ENCODE measurements at regions not wholly inside any gene's neighbourhood (a gene's known extent, or its start where the extent isn't known, plus 50 kb on each side); places are given as distances from the start of the nearest gene placed in this dataset.

- TF ChIP-seq CTCF (IDR thresholded peaks at IDR 0.05; ENCODE audit: partially characterized antibody, unreplicated experiment), result no peak
- Mint-ChIP-seq H3K4me3 (ENCODE audit: unreplicated experiment) (peak overlapping the region; percentile 23), H3K27ac (ENCODE audit: unreplicated experiment) (peak overlapping the region; percentile 85), H3K36me3 (ENCODE audit: unreplicated experiment) (no peaks in the 10 kb centered on the region), H3K4me1 (ENCODE audit: low read depth, unreplicated experiment) (peaks cover 31% of the 10 kb centered on the region), H3K27me3 (ENCODE audit: unreplicated experiment) (peaks cover 6% of the 10 kb centered on the region), H3K9me3 (ENCODE audit: unreplicated experiment) (peaks cover 5% of the 10 kb centered on the region)
- peak; percentile 33 for DNase-seq
Measured at GRCh38 chr5:5794118-5794560, 371.7 kb downstream of the ICE1 start.

DNA sequence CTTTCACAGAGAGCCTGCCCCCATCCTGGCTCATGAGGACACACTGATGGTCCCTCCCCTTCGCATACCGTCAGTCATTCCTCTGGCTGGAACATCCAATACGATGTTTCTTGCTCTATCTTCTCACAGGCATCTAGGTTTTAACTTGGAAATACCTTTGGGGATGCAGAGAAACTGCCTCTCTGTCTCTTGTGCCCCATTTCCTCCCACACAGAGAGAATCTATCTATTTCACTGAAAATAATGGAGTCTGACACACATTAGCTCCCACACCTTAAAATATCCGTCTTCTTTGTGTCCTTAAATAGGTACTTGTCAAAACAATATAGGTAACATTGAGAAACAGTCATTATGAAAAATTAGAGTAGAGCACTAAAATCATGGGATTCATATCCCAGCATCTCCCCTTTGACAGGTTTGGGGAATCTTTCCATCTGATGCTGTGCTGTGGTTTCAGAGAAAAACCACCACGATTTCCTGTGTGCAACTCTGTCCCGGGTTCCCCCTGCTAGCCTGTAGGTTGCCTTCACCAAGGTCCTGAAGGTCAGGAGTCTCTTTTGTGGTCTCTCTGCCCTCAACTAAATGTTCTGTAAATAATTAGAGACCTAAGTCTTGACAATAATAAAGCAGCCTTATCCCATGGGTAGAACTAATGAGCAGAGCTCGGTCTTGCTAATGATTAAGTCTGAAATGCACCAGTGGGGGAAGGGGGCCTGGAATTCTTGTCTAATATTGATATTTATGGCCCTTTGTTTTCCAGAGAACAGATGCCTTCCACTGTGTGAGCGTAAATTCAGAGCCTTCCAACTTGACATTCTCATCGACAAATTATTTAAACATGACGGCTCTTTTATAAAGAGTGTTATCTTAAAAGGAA, 371.0 kb downstream of the ICE1 start:
- Mint-ChIP-seq H3K4me3 (ENCODE audit: unreplicated experiment) (peak overlapping the region; percentile 3), H3K27me3 (ENCODE audit: unreplicated experiment) (peaks cover 6% of the 10 kb centered on the region), H3K27ac (ENCODE audit: unreplicated experiment) (peak overlapping the region; percentile 85), H3K36me3 (ENCODE audit: unreplicated experiment) (no peaks in the 10 kb centered on the region), H3K9me3 (ENCODE audit: unreplicated experiment) (peaks cover 5% of the 10 kb centered on the region), H3K4me1 (ENCODE audit: low read depth, unreplicated experiment) (peaks cover 29% of the 10 kb centered on the region)
- no peak for DNase-seq
- no peak for TF ChIP-seq CTCF (IDR thresholded peaks at IDR 0.05; ENCODE audit: partially characterized antibody, unreplicated experiment)

GRCh38 chr5:5792106-5792505, 369.6 kb downstream of the ICE1 start:
- Mint-ChIP-seq H3K4me1 (ENCODE audit: low read depth, unreplicated experiment) (peaks cover 29% of the 10 kb centered on the region), H3K27ac (ENCODE audit: unreplicated experiment) (no peak overlapping the region), H3K4me3 (ENCODE audit: unreplicated experiment) (no peak overlapping the region), H3K9me3 (ENCODE audit: unreplicated experiment) (peaks cover 5% of the 10 kb centered on the region), H3K36me3 (ENCODE audit: unreplicated experiment) (peaks cover 7% of the 10 kb centered on the region), H3K27me3 (ENCODE audit: unreplicated experiment) (peaks cover 4% of the 10 kb centered on the region)
- no peak for DNase-seq
- TF ChIP-seq CTCF (IDR thresholded peaks at IDR 0.05; ENCODE audit: partially characterized antibody, unreplicated experiment), result no peak

DNA sequence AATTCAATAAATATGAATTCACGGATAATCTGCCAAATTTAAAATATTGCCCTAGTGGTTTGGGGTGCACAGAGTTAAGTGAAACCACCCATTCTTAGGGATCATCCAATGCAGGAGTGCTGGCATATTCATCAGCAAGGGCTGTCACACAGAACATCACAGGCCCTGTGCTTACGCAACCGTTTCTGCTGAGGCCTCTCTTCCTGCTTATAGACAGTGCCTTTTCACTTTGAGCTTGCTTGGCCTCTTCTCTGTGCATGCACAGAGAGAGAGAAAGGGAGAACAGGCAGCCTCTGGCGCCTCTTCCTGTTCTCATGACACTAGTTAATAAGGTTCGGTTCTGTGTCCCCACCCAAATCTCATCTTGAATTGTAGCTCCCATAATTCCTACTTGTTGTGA, 366.3 kb downstream of the ICE1 start:
- no peak for DNase-seq
- no peaks in the 10 kb centered on the region for H3K27me3 Mint-ChIP-seq (ENCODE audit: unreplicated experiment)
- no peaks in the 10 kb centered on the region for H3K9me3 Mint-ChIP-seq (ENCODE audit: unreplicated experiment)
- TF ChIP-seq CTCF (IDR thresholded peaks at IDR 0.05; ENCODE audit: partially characterized antibody, unreplicated experiment), result no peak
- no peak overlapping the region for H3K4me3 Mint-ChIP-seq (ENCODE audit: unreplicated experiment)
- peaks cover 15% of the 10 kb centered on the region for H3K4me1 Mint-ChIP-seq (ENCODE audit: low read depth, unreplicated experiment)
- peaks cover 7% of the 10 kb centered on the region for H3K36me3 Mint-ChIP-seq (ENCODE audit: unreplicated experiment)
- no peak overlapping the region for H3K27ac Mint-ChIP-seq (ENCODE audit: unreplicated experiment)

GRCh38 chr5:5787373-5787772, 364.9 kb downstream of the ICE1 start:
- Mint-ChIP-seq H3K27me3 (ENCODE audit: unreplicated experiment) (no peaks in the 10 kb centered on the region), H3K4me3 (ENCODE audit: unreplicated experiment) (no peak overlapping the region), H3K27ac (ENCODE audit: unreplicated experiment) (no peak overlapping the region), H3K36me3 (ENCODE audit: unreplicated experiment) (peaks cover 7% of the 10 kb centered on the region), H3K4me1 (ENCODE audit: low read depth, unreplicated experiment) (peaks cover 4% of the 10 kb centered on the region), H3K9me3 (ENCODE audit: unreplicated experiment) (no peaks in the 10 kb centered on the region)
- no peak for TF ChIP-seq CTCF (IDR thresholded peaks at IDR 0.05; ENCODE audit: partially characterized antibody, unreplicated experiment)
- DNase-seq, result no peak

Measured in glutamatergic neuron (in vitro differentiated cells).